ENCODE measurements at regions not wholly inside any gene's neighbourhood (a gene's known extent, or its start where the extent isn't known, plus 50 kb on each side); places are given as distances from the start of the nearest gene placed in this dataset.

DNA sequence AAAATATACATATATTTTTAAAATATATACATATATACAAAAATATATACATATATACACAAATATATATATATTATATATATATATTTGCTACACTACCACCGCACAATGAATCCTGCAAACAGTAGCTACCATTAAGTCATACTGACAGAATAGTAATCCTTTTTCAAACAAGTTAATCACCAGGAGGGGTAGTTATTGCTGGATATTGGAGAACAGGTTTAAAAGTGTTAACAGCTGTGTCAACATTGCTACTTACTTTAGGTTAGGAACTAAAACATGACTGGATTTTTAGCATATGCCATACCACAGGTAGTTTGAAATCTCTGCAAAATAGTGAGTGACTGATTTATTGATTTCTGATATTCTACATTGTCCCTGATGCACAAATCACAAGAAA lies 529.1 kb upstream of the CDH7 start:
- no peak for TF ChIP-seq POLR2A (IDR thresholded peaks at IDR 0.05)
- TF ChIP-seq, protein P1, sequence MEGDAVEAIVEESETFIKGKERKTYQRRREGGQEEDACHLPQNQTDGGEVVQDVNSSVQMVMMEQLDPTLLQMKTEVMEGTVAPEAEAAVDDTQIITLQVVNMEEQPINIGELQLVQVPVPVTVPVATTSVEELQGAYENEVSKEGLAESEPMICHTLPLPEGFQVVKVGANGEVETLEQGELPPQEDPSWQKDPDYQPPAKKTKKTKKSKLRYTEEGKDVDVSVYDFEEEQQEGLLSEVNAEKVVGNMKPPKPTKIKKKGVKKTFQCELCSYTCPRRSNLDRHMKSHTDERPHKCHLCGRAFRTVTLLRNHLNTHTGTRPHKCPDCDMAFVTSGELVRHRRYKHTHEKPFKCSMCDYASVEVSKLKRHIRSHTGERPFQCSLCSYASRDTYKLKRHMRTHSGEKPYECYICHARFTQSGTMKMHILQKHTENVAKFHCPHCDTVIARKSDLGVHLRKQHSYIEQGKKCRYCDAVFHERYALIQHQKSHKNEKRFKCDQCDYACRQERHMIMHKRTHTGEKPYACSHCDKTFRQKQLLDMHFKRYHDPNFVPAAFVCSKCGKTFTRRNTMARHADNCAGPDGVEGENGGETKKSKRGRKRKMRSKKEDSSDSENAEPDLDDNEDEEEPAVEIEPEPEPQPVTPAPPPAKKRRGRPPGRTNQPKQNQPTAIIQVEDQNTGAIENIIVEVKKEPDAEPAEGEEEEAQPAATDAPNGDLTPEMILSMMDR (IDR thresholded peaks at IDR 0.05): no peak

Measured in adrenal gland (tissue), 5 donors.